B cell (primary cell): ENCODE measurements at regions not wholly inside any gene's neighbourhood (a gene's known extent, or its start where the extent isn't known, plus 50 kb on each side); places are given as distances from the start of the nearest gene placed in this dataset.

Experiments
- ATAC-seq: fragments of 200-7000 bp; cut with Tn5 transposase; one replicate; pipeline ENCODE4 v1.10.0; 2021; ENCODE audit warnings: low read depth, mild to moderate bottlenecking, moderate number of reproducible peaks, moderate library complexity
- CTCF ChIA-PET: fragments of 350-600 bp; sonication (Branson Sonifier 250); formaldehyde crosslinking; loops from one replicate; lab custom pipeline; 2021; ENCODE audit warnings: antibody characterized with exemption, inconsistent platforms; lab: Charles Lee
- POLR2A ChIA-PET: fragments of 350-600 bp; sonication (Branson Sonifier 250); formaldehyde crosslinking; loops from one replicate; lab custom pipeline; 2021; ENCODE audit warnings: antibody characterized with exemption; lab: Charles Lee
- DNase-seq: peaks from one replicate; pipeline ENCODE4 v3.0.0; 2013
- H2AFZ ChIP-seq: 2 replicates; pipeline ENCODE4 v1.6.1; 2012; ENCODE audit warnings: mild to moderate bottlenecking, low read depth, low read length; ENCODE audit not compliant: insufficient read depth, poor library complexity, severe bottlenecking
- H3K27ac ChIP-seq, 2 donors: 1 replicate in 1 of 2; 2 replicates in 1 of 2; pipeline ENCODE4 v1.5.1; 2012 to 2013; ENCODE audit warnings: low read length in 2 of 2, mild to moderate bottlenecking in 2 of 2, moderate library complexity in 1 of 2
- H3K27me3 ChIP-seq, 4 experiments: fragments of 200-600 bp in 1 of 4; sonication (generic) in 1 of 4; replicated peaks in 1 of 4; 1 replicate in 2 of 4; 2 replicates in 2 of 4; pipeline versions ENCODE4 v1.6.1 to v1.7.0; 2013 to 2016; ENCODE audit warnings: low read length in 3 of 4, mild to moderate bottlenecking in 2 of 4, mixed read lengths in 1 of 4, moderate library complexity in 1 of 4; ENCODE audit not compliant: insufficient read depth in 4 of 4, control insufficient read depth in 3 of 4; ENCODE audit errors: control extremely low read depth in 1 of 4
- H3K36me3 ChIP-seq, 2 experiments: replicated peaks in 1 of 2; 1 replicate in 1 of 2; 2 replicates in 1 of 2; pipeline versions ENCODE4 v1.6.1 to v1.7.1; 2013; ENCODE audit warnings: low read length in 1 of 2; ENCODE audit not compliant: insufficient read depth in 2 of 2, control insufficient read depth in 1 of 2; ENCODE audit errors: control extremely low read depth in 1 of 2, extremely low read depth in 1 of 2
- H3K4me1 ChIP-seq, 2 donors: fragments of 200-600 bp in 1 of 2; sonication (generic) in 1 of 2; 1 replicate in 1 of 2; 2 replicates in 1 of 2; pipeline versions ENCODE4 v1.5.1 to v1.6.1; 2013 to 2017; ENCODE audit warnings: low read length in 2 of 2; ENCODE audit not compliant: control insufficient read depth in 2 of 2, insufficient read depth in 2 of 2
- H3K4me2 ChIP-seq: replicated peaks from 2 replicates; pipeline ENCODE3; 2012; ENCODE audit warnings: mild to moderate bottlenecking, low read depth, low read length; ENCODE audit not compliant: poor library complexity, severe bottlenecking
- H3K4me3 ChIP-seq, 5 experiments: fragments of 200-600 bp in 1 of 5; sonication (generic) in 1 of 5; 1 replicate in 3 of 5; 2 replicates in 2 of 5; pipeline versions ENCODE4 v1.5.1 to v1.7.0; 2011 to 2016; ENCODE audit warnings: low read length in 4 of 5, mild to moderate bottlenecking in 4 of 5, low read depth in 2 of 5, control low read depth in 1 of 5, moderate library complexity in 1 of 5; ENCODE audit not compliant: insufficient read depth in 1 of 5; ENCODE audit errors: control extremely low read depth in 1 of 5, extremely low read depth in 1 of 5
- H3K79me2 ChIP-seq: fragments of 200-600 bp; sonication (generic); one replicate; pipeline ENCODE4 v1.6.0; 2016; ENCODE audit warnings: low read length; ENCODE audit not compliant: control insufficient read depth, insufficient read depth
- H3K9ac ChIP-seq: fragments of 200-600 bp; sonication (generic); 2 replicates; pipeline ENCODE4 v1.6.1; 2017; ENCODE audit warnings: mild to moderate bottlenecking, low read length, moderate library complexity
- H3K9me3 ChIP-seq, 3 donors: one replicate each; pipeline versions ENCODE4 v1.6.1 to v1.7.1; 2013; ENCODE audit warnings: low read length in 2 of 3; ENCODE audit not compliant: control insufficient read depth in 2 of 3, insufficient read depth in 1 of 3; ENCODE audit errors: control extremely low read depth in 1 of 3
- H4K20me1 ChIP-seq: 2 replicates; pipeline ENCODE4 v1.6.0; 2012; ENCODE audit warnings: mild to moderate bottlenecking, low read length; ENCODE audit not compliant: insufficient read depth, control insufficient read depth, poor library complexity, severe bottlenecking
- H3K27ac Mint-ChIP-seq: one replicate; pipeline ENCODE4 v1.8.0; 2021; ENCODE audit warnings: mixed read lengths
- H3K27me3 Mint-ChIP-seq: one replicate; pipeline ENCODE4 v1.8.0; 2021; ENCODE audit warnings: mixed read lengths
- H3K4me1 Mint-ChIP-seq: one replicate; pipeline ENCODE4 v1.8.0; 2021; ENCODE audit warnings: mixed read lengths
- H3K4me3 Mint-ChIP-seq: one replicate; pipeline ENCODE4 v1.8.0; 2021; ENCODE audit warnings: mixed read lengths
- H3K9me3 Mint-ChIP-seq: one replicate; pipeline ENCODE4 v1.8.0; 2022; ENCODE audit warnings: mixed read lengths; ENCODE audit not compliant: insufficient read depth
- CTCF ChIP-seq: fragments of 200-600 bp; IDR thresholded peaks from one replicate; pipeline ENCODE4 v1.8.0; 2022; ENCODE audit warnings: antibody characterized with exemption, mild to moderate bottlenecking
- EZH2 ChIP-seq: IDR thresholded peaks from 2 replicates; pipeline ENCODE4 v1.6.1; 2012; ENCODE audit warnings: borderline replicate concordance, low read depth, mild to moderate bottlenecking, moderate library complexity, low read length; ENCODE audit not compliant: insufficient read depth, poor library complexity, severe bottlenecking
- WGBS: methylation state at CpG from one replicate; pipeline ENCODE4 v1.1.5; 2013; ENCODE audit warnings: missing lambda C conversion rate; ENCODE audit not compliant: insufficient coverage; 5-methylcytosine and 5-hydroxymethylcytosine counted together
- intact Hi-C: fragments of 100-400 bp; cut with micrococcal nuclease; formaldehyde crosslinking; loops from one replicate; pipeline ENCODE4 v1.10.0; 2022

DNA sequence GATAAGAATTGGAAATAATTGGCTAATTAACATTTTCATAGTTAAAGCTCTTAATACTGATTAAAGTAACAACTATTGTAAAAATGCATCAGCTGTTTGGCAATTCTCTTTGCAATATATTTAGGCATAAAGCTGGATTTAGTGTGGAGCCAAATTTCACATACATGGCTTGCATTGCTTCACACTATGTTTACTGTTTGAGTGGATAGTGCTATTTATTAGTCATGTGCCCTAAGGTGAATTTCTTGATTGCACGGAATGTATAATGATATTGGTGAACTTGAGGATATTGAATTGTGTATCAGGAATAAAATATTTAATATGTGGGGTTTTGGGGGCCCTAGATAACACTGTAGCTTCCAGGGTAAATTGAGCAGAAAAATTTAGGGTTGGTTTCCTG, 100.9 kb downstream of the AASDHPPT start:
- H3K27me3 Mint-ChIP-seq, result no peaks in the 10 kb centered on the region
- DNase-seq, result no peak

GRCh38 chr11:106179048-106179447, 101.6 kb downstream of the AASDHPPT start:
- Histone ChIP-seq H2AFZ (no peak overlapping the region), H3K4me3 (no peak overlapping the region), H3K27me3 (no peaks in the 10 kb centered on the region), H3K79me2 (no peaks in the 10 kb centered on the region), H3K27ac (no peak overlapping the region), H3K4me1 (no peaks in the 10 kb centered on the region), H3K4me2 (no peak overlapping the region), H3K9ac (no peak overlapping the region), H3K36me3 (no peaks in the 10 kb centered on the region), H4K20me1 (no peaks in the 10 kb centered on the region), H3K9me3 (peaks cover 0 to 1% (median 0%) of the 10 kb centered on the region in 3 donors)
- no peak for DNase-seq
- Mint-ChIP-seq H3K27ac (no peak overlapping the region), H3K4me1 (no peaks in the 10 kb centered on the region), H3K9me3 (no peaks in the 10 kb centered on the region), H3K27me3 (no peaks in the 10 kb centered on the region), H3K4me3 (no peak overlapping the region)
- TF ChIP-seq EZH2 (no peak), CTCF (no peak)
- WGBS, result no CpG with 5 or more reads among the region's 1 CpG
- intact Hi-C loops, result no loop called here
- ATAC-seq, result no peak
- ChIA-PET CTCF (no interaction called here), POLR2A (no interaction called here)

More for the DNA sequence above, 100.9 kb downstream of the AASDHPPT start:
- intact Hi-C loops, result no loop called here
- no peak overlapping the region for H3K9ac ChIP-seq
- H3K4me3 ChIP-seq, result no peak overlapping the region
- H4K20me1 ChIP-seq, result no peaks in the 10 kb centered on the region
- no peaks in the 10 kb centered on the region for H3K4me1 Mint-ChIP-seq
- H3K9me3 Mint-ChIP-seq, result no peaks in the 10 kb centered on the region
- H3K27me3 ChIP-seq, result no peaks in the 10 kb centered on the region
- no peak overlapping the region for H2AFZ ChIP-seq
- no peaks in the 10 kb centered on the region for H3K4me1 ChIP-seq
- H3K4me3 Mint-ChIP-seq, result no peak overlapping the region
- no peaks in the 10 kb centered on the region for H3K36me3 ChIP-seq
- 100% methylated on average over 1 of the region's 1 CpG for WGBS
- CTCF ChIA-PET, result no interaction called here
- no peak for TF ChIP-seq EZH2
- TF ChIP-seq CTCF, result no peak
- H3K9me3 ChIP-seq, result peaks cover 0 to 1% (median 0%) of the 10 kb centered on the region in 3 donors
- H3K27ac Mint-ChIP-seq, result no peak overlapping the region
- no peak overlapping the region for H3K4me2 ChIP-seq
- H3K27ac ChIP-seq, result no peak overlapping the region
- POLR2A ChIA-PET, result no interaction called here
- ATAC-seq, result no peak
- H3K79me2 ChIP-seq, result no peaks in the 10 kb centered on the region
